Endodermal cell (in vitro differentiated cells): ENCODE measurements at regions not wholly inside any gene's neighbourhood (a gene's known extent, or its start where the extent isn't known, plus 50 kb on each side); places are given as distances from the start of the nearest gene placed in this dataset.

Experiments used
- DNase-seq: peaks from one replicate; pipeline ENCODE4 v3.0.0-alpha.2; 2017
- H3K27ac ChIP-seq: 2 replicates; pipeline ENCODE4 v1.5.1; 2013; ENCODE audit warnings: mild to moderate bottlenecking, low read depth, low read length, moderate library complexity
- H3K27me3 ChIP-seq: 2 replicates; pipeline ENCODE4 v1.6.1; 2013; ENCODE audit warnings: mild to moderate bottlenecking, low read length, moderate library complexity; ENCODE audit not compliant: insufficient read depth, control insufficient read depth, poor library complexity, severe bottlenecking
- H3K36me3 ChIP-seq: 2 replicates; pipeline ENCODE4 v1.7.0; 2013; ENCODE audit warnings: mild to moderate bottlenecking, low read length, moderate library complexity; ENCODE audit not compliant: control insufficient read depth, insufficient read depth
- H3K4me1 ChIP-seq: one replicate; pipeline ENCODE4 v1.7.0; 2013; ENCODE audit warnings: low read length; ENCODE audit not compliant: control insufficient read depth, insufficient read depth
- H3K4me3 ChIP-seq: 2 replicates; pipeline ENCODE4 v1.5.1; 2013; ENCODE audit warnings: mild to moderate bottlenecking, low read length, moderate library complexity
- H3K9ac ChIP-seq: 2 replicates; pipeline ENCODE4 v1.6.1; 2013; ENCODE audit warnings: mild to moderate bottlenecking, low read length, moderate library complexity; ENCODE audit not compliant: poor library complexity, severe bottlenecking; ENCODE audit errors: extremely low read depth
- H3K9me3 ChIP-seq: 2 replicates; pipeline ENCODE4 v1.6.1; 2013; ENCODE audit warnings: mild to moderate bottlenecking, low read length, moderate library complexity; ENCODE audit not compliant: control insufficient read depth
- H3K27ac Mint-ChIP-seq: 2 replicates; pipeline ENCODE4 v1.8.0; 2020; ENCODE audit warnings: mixed read lengths
- H3K27me3 Mint-ChIP-seq: 2 replicates; pipeline ENCODE4 v1.8.0; 2021; ENCODE audit warnings: mild to moderate bottlenecking, mixed read lengths; ENCODE audit not compliant: insufficient read depth
- H3K36me3 Mint-ChIP-seq: 2 replicates; pipeline ENCODE4 v1.8.0; 2020; ENCODE audit warnings: low read depth, mixed read lengths
- H3K4me1 Mint-ChIP-seq: 2 replicates; pipeline ENCODE4 v1.8.0; 2020; ENCODE audit warnings: mixed read lengths
- H3K4me3 Mint-ChIP-seq: 2 replicates; pipeline ENCODE4 v1.8.0; 2020; ENCODE audit warnings: mild to moderate bottlenecking, moderate library complexity, mixed read lengths
- H3K9me3 Mint-ChIP-seq: 2 replicates; pipeline ENCODE4 v1.8.0; 2020; ENCODE audit warnings: mild to moderate bottlenecking, mixed read lengths
- WGBS, 2 experiments: methylation state at CpG; one replicate each; pipeline versions ENCODE4 v1.1.5 to v1.1.7; 2013; ENCODE audit warnings: missing lambda C conversion rate in 2 of 2, mixed read lengths in 1 of 2; ENCODE audit not compliant: insufficient coverage in 1 of 2, insufficient read length in 1 of 2; 5-methylcytosine and 5-hydroxymethylcytosine counted together
- TF ChIP-seq, protein P1 (sequence below): fragments of 200-600 bp; sonication (generic); conservative IDR thresholded peaks from 2 replicates; pipeline ENCODE4 v1.5.0; 2021; ENCODE audit warnings: antibody characterized with exemption, mild to moderate bottlenecking

DNA sequence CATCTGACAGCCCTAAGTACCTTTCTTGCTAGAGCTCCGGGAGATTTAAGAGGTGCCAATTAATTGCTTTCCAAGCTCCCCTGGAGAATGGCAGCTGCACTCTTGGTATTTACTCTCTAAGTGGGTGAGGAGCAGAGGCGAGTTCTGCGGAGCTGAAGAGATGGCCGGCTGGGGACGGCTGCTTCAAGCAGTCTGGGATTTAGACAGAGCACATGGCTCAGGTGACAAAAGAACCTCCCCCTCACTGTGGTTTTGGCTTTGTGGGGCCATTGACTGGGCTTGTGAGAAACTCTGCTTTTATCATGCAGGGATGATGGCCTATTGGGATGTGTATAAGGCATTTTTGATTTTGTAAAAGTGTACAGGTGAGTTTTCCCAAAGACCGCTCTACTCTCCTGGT is 239.3 kb upstream of the EEF2KMT start:
- peaks cover 6% of the 10 kb centered on the region for H3K9me3 Mint-ChIP-seq
- H3K4me1 Mint-ChIP-seq, result peaks cover 4% of the 10 kb centered on the region
- Histone ChIP-seq H3K9ac (no peak overlapping the region), H3K36me3 (no peaks in the 10 kb centered on the region), H3K27ac (no peak overlapping the region), H3K9me3 (peaks cover 7% of the 10 kb centered on the region), H3K27me3 (no peaks in the 10 kb centered on the region), H3K4me1 (no peaks in the 10 kb centered on the region), H3K4me3 (no peak overlapping the region)
- H3K27ac Mint-ChIP-seq, result no peak overlapping the region
- TF ChIP-seq, protein P1, sequence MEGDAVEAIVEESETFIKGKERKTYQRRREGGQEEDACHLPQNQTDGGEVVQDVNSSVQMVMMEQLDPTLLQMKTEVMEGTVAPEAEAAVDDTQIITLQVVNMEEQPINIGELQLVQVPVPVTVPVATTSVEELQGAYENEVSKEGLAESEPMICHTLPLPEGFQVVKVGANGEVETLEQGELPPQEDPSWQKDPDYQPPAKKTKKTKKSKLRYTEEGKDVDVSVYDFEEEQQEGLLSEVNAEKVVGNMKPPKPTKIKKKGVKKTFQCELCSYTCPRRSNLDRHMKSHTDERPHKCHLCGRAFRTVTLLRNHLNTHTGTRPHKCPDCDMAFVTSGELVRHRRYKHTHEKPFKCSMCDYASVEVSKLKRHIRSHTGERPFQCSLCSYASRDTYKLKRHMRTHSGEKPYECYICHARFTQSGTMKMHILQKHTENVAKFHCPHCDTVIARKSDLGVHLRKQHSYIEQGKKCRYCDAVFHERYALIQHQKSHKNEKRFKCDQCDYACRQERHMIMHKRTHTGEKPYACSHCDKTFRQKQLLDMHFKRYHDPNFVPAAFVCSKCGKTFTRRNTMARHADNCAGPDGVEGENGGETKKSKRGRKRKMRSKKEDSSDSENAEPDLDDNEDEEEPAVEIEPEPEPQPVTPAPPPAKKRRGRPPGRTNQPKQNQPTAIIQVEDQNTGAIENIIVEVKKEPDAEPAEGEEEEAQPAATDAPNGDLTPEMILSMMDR, result no peak
- no peak overlapping the region for H3K4me3 Mint-ChIP-seq
- peaks cover 22% of the 10 kb centered on the region for H3K27me3 Mint-ChIP-seq
- WGBS, 2 experiments, result 83% methylated on average over 5 of the region's 6 CpGs; no CpG with 5 or more reads in 1 of the 2 experiments
- peak; percentile 45 for DNase-seq
- H3K36me3 Mint-ChIP-seq, result no peaks in the 10 kb centered on the region

DNA sequence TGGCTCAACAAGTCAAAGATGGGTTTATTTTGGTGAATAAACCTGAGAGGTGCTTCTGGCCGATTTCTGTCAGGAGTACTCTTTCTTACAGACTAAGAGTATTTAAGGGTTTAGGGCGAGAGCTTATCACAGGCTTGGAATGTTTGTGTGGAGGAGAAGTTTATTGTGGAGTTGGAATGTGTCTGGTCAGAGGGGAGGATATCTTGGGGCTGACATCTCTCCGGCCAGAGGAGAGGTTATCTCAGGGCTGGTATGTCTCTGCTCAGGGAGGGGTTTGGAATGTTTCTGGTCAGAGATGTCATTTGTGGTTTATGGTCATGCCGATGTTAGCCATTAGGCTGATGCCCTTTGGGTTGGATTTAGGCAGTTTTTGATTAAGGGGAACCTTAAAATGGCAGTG is 236.4 kb upstream of the EEF2KMT start:
- no peak overlapping the region for H3K9ac ChIP-seq
- Mint-ChIP-seq H3K9me3 (peaks cover 15% of the 10 kb centered on the region), H3K27ac (no peak overlapping the region), H3K4me3 (no peak overlapping the region), H3K27me3 (peaks cover 11% of the 10 kb centered on the region), H3K36me3 (no peaks in the 10 kb centered on the region), H3K4me1 (peaks cover 4% of the 10 kb centered on the region)
- peaks cover 19% of the 10 kb centered on the region for H3K9me3 ChIP-seq
- H3K4me3 ChIP-seq, result no peak overlapping the region
- DNase-seq, result no peak
- H3K27me3 ChIP-seq, result no peaks in the 10 kb centered on the region
- no peaks in the 10 kb centered on the region for H3K4me1 ChIP-seq
- 60 to 80% methylated on average over 2 to 4 of the region's 4 CpGs for WGBS, 2 experiments
- TF ChIP-seq, protein P1, result no peak
- no peak overlapping the region for H3K27ac ChIP-seq
- H3K36me3 ChIP-seq, result no peaks in the 10 kb centered on the region

DNA sequence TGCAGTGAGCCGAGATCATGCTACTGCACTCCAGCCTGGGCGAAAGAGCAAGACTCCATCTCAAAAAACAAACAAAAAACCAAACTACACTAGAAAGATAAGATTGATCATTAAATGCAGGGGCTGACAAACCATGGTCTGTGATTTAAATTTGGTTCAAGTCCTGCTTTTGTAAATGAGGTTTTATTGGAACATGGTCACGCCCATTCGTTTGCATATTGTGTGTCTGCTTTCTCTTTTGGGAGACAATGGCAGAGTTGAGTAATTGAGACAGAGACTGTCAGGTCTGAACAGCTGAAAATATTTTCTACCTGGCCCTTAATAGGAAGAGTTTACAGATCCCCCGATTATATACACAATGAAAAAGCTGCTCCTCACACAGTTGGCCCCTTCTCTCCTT is 235.5 kb upstream of the EEF2KMT start:
- 96 to 100% methylated on average over 3 to 5 of the region's 5 CpGs for WGBS, 2 experiments
- Mint-ChIP-seq H3K9me3 (peaks cover 15% of the 10 kb centered on the region), H3K27me3 (peaks cover 9% of the 10 kb centered on the region), H3K27ac (no peak overlapping the region), H3K4me1 (peaks cover 4% of the 10 kb centered on the region), H3K4me3 (no peak overlapping the region), H3K36me3 (no peaks in the 10 kb centered on the region)
- no peak overlapping the region for H3K27ac ChIP-seq
- peaks cover 19% of the 10 kb centered on the region for H3K9me3 ChIP-seq
- TF ChIP-seq, protein P1, result no peak
- H3K4me1 ChIP-seq, result no peaks in the 10 kb centered on the region
- H3K9ac ChIP-seq, result no peak overlapping the region
- H3K36me3 ChIP-seq, result no peaks in the 10 kb centered on the region
- H3K4me3 ChIP-seq, result no peak overlapping the region
- DNase-seq, result no peak
- H3K27me3 ChIP-seq, result no peaks in the 10 kb centered on the region
